GM18507 (cell line): ENCODE measurements at regions not wholly inside any gene's neighbourhood (a gene's known extent, or its start where the extent isn't known, plus 50 kb on each side); places are given as distances from the start of the nearest gene placed in this dataset.

Experiments
- DNase-seq: peaks from one replicate; pipeline ENCODE4 v3.0.0; 2011; ENCODE audit warnings: low read depth; ENCODE audit not compliant: insufficient read length; ENCODE audit errors: extremely low spot score
- FAIRE-seq: peaks from 2 replicates; lab custom pipeline; 2011; peaks lifted over from hg19 to GRCh38; lab: Jason Lieb, UNC

DNA sequence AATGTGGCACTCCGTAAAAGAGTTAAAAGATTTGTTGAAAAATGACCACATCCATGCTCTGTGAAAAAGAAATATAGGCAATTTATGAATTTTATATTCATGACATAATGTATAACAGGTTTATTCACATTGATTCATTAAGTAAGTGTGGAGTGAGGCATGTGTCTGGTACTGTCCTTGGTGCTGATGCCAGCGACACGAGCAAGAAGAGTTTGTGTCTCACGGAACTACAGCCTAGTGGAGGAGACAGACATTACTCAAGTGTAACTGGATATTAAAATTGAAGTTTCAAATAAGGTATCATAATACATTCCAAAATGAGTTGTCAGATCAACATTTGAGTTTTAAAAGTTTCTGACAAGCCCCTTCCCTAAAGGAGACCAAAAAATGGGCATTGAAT, 122.7 kb upstream of the PRNP start:
- FAIRE-seq (no peak), DNase-seq (no peak)

- FAIRE-seq (no peak), DNase-seq (no peak)
These were observed 123.2 kb upstream of the PRNP start for GRCh38 chr20:4563031-4563430.

GRCh38 chr20:4560667-4561066, 125.6 kb upstream of the PRNP start:
- no peak for FAIRE-seq

GRCh38 chr20:4559906-4560305, 126.3 kb upstream of the PRNP start:
- FAIRE-seq = no peak
- no peak for DNase-seq

More at GRCh38 chr20:4560667-4561066, 125.6 kb upstream of the PRNP start:
- DNase-seq = no peak

DNA sequence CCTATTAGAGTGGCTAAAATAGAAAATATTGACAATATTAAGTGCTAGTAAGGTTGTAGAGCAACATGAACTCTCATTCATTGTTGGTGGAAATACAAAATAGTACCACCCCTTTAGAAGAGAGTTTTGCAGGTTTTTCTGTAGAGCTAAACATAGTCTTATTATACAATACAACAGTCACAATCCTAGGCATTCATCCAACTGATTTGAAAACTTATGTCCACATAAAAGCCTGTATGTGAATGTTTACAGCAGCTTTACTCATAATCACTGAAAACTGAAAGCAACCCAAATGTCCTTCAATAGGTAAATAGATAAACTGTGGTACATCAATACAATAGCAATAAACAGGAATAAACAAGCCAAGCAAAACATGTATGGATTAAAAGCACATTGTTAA, 127.2 kb upstream of the PRNP start:
- DNase-seq (no peak), FAIRE-seq (no peak)

DNA sequence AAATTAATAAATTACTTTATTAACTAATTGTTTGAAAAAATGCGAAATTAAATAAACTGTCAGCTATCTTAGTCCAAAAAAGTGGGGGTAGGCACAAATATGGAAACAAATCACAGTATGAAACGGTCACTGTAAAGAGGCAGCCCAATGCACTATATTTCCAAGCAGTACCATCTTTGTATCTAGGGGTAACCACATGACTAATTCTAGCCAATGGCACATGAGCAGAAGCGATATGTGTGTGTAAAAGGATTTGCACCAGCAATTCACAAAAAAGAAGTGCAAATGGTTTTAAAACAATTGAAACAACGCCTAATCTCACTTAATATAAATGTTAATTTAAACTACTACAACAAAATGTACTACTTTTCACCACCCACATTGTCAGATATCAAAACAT, 129.5 kb upstream of the PRNP start:
- FAIRE-seq (no peak), DNase-seq (no peak)

DNA sequence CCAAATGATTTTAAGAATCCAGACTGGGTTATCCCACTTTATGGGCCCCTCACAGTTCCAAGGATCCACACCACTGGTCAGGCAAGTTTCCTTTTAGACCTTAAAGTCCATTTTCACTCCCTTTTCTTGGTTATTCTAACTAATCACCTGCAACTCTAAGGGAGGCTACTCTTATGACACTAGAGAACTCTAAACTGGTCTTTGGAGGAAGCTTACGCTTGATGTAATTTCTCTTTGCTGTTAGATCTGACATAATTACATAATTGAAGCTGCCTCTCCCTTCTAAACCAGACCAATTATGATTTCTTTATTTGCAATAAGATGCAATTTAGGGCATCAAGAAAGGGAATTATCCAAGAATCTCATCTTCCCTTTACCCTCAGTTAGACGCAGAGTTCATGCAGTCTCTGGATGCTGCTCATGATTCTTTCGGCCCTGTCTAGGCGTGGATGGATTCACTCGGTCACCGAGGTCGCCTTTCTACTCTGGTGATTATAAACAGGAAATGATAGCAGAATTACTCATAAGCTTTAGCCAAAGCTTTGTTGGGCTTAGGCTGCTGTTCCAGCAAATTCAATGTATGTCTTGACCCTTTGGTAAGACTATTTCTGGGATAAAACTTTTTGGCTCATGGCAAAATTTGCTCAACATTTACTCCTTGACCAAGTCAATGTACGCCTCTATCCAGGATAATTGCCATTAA, 130.9 kb upstream of the PRNP start:
- FAIRE-seq = no peak

DNA sequence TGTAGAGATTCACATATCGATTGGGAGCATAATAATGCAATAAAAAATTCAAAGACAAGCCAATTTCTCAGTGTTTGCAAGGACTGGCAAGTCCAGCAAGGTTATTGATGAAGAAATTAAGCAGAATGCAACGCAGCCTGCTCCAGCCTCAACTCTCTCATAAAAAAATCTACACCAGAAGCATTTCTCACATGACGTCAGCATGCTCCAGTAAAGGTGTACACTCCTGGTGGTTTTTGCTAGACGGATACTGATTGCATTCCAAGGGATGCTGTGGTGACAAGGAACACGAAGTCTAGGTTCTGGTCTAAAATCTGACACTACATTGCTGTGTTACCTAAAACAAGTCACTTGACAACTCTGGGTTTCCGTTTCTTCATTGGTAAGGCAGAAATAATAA, 131.9 kb upstream of the PRNP start:
- no peak for FAIRE-seq

More for the DNA sequence above, 130.9 kb upstream of the PRNP start:
- DNase-seq = no peak

DNA sequence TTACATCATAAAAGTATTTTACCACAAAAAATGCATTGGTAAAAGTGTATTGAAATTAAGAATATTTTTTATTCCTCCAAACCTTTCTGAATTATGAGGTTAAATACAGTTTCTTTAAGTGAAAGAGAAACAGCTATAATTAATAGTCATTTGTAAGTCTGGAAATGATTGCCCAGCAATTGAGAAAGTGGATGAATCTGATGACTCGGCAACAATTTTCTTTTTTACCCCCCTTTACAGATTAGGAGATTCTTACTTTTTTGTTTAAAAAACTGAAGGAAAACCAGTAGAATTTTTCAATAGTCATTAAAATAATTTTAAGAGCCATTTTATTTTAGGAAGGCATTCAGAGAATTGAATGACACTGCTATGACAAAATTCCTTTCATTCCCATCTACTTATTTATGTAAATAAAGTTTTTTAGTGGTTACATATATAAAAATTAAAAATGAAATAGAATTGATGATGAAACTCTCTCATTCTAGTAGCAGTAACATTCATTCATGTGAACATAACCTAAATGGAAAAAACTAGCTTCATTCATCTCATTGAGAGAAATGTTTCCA, 134.1 kb upstream of the PRNP start:
- DNase-seq = no peak

More for the DNA sequence above, 131.9 kb upstream of the PRNP start:
- no peak for DNase-seq

GRCh38 chr20:4550740-4551139, 135.5 kb upstream of the PRNP start:
- FAIRE-seq (no peak), DNase-seq (no peak)

More for the DNA sequence above, 134.1 kb upstream of the PRNP start:
- FAIRE-seq = no peak

DNA sequence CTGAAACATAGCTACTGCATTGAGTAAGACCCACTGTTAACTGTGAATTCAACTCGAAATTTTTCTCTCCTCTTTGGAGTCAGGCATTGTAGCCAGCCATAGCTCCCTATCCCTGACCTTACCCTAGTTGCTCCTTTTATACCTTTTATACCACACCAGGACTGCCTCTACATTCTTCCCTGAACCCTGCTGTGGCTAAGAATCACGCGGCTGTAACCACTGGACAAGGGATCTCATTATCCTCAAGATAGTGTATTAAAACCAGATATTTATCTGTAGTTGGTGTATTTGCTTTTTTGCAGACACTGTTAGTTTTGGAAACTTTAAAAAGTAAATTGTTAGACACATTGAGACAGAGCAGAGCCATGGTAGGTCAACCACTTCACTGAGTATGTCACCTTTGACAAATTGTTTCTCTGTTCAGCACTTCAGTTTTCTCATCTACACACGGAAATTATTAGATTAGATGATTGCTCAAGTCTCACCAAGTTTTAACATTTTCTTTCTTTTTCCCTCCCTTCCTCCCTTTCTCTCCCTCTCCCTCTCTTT, 136.5 kb upstream of the PRNP start:
- DNase-seq (no peak), FAIRE-seq (no peak)

DNA sequence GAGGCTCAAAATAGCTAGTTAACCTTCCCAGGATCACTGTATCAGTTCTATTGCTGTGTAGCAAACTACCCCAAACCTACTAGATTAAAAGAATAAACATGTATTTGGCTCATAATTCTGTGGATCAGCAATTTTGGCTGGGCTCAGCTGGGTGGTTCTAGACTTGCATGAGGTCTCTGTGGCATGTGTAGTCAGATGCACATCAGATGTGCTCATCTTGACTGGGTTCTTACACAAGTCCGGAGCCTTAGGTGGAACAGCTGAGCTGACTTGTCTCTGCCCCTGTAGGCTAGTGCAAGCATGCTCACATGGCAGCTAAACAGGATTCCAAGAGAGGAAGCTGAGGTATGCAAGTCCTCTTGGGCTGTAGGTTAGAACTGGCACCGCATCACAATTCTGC, 137.7 kb upstream of the PRNP start:
- FAIRE-seq (no peak), DNase-seq (no peak)

DNA sequence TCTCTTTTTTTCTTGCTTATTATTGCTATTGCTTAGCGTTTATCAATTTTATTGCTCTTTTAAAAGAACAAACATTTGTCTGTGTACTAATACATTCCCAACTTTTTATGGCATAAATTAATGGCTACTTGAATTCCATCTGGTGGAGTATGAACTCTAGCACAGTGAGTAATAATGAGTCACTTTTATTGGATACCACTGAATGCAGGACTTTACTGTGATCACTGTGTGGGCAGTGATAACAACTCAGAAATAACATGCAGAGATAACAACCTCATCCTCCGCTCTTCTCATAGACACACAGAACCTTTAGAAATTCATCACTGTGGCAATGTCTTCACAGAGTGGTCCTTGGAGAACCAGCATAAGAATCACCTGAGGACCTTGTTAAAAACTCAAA, 139.5 kb upstream of the PRNP start:
- DNase-seq (no peak), FAIRE-seq (no peak)

- FAIRE-seq = no peak
These were observed 139.9 kb upstream of the PRNP start for GRCh38 chr20:4546342-4546741.

DNA sequence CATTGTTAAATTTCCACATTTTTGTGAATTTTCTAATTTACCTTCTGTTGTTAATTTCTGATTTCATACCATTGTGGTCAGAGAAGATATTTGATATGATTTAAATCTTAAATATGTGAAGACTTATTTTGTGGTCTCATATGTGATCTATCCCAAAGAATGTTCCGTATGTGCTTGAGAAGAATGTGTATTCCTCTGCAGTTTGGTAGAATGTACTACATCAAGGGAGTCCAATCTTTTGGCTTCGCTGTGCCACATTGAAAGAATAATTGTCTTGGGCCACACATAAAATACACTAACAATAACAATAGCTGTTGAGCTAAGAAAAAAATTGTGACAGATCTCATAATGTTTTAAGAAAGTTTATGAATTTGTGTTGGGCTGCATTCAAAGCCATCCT, 140.7 kb upstream of the PRNP start:
- no peak for FAIRE-seq
- no peak for DNase-seq

More at GRCh38 chr20:4546342-4546741, 139.9 kb upstream of the PRNP start:
- no peak for DNase-seq

GRCh38 chr20:4544765-4545164, 141.5 kb upstream of the PRNP start:
- DNase-seq (no peak), FAIRE-seq (no peak)

DNA sequence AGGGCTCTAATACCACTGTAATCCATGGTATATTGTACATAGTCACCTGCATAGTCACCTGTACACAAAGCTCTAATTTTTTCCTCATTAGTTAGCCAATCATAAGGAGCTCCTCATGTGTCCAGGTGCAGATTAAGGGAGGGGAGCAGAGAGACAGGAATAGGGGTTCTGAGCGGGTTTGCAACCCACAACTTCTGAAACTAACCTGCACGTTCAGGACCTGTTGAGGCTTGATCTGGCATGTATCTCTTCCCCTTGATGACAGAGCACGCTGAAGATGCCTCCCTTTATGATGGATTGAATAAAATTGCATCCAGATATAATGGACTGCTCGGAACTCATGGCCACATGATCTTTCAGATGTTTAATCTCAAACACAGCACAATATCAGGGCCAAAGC, 144.0 kb upstream of the PRNP start:
- DNase-seq (no peak), FAIRE-seq (no peak)

DNA sequence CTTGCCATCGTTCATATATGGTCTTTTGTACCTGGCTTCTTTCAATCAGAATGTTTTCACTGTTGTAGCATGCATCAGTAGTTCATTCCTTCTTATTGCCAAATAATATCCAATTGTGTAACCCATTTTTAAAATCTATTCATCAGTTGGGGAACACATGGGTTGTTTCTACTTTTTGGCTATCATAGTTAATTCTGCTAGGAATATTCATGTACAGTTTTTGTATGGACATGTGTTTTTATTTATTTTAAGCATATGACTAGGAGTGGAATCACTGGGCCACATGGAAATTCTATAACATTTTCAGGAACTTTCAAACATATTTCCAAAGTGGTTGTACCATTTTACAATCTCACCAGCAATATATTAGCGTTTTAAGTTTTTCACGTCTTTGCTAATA, 151.9 kb upstream of the PRNP start:
- FAIRE-seq (no peak), DNase-seq (no peak)

DNA sequence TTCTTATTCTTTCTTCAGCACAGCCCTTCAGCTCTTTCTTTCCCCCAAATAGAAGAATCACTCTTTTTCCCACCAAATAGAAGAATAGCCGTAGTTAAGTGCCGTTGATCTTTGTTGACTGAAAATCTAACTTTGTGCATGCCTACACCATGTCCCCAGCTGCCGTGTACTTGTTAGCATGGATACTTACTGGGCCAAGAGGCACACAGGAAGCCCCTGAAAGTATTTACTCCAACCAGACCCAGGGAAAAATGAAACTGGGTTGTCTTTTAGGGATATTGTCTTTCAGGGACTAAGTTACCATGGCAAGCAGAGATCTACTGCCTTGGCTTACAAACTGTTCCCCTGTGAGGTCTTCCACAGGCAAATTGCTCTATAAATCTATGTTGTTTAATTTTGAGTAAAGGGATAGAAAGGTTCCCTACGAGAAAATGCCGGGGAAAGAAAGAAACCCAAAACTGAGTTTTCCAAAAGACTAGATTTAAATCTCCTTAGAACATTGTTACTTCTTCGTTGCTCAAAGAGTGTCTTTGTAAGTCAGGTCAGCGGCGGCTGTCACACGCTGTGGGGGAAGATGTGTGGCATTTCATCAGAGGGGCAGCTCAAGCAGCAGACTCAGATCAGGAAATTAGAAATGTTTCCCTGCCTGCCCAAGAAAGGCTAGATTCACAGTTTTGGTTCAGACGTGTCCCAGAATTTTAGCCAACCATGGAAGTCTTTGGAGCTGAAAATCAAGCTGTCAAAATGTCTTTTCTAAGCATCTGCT, 152.7 kb upstream of the PRNP start:
- FAIRE-seq (no peak), DNase-seq (no peak)

DNA sequence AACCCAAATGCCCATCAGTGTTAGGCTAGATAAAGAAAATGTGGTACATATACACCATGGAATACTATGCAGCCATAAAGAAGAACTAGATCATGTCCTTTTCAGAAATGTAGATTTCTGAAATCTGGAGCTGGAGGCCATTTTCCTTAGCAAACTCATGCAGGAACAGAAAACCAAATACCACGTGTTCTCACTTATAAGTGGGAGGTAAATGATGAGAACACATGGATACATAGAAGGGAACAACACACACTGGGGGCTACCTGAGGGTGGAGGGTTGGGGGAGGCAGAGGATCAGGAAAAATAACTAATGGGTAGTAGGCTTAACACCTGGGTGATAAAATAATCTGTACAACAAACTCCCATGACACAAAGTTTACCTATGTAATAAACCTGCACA, 153.5 kb upstream of the PRNP start:
- no peak for FAIRE-seq

DNA sequence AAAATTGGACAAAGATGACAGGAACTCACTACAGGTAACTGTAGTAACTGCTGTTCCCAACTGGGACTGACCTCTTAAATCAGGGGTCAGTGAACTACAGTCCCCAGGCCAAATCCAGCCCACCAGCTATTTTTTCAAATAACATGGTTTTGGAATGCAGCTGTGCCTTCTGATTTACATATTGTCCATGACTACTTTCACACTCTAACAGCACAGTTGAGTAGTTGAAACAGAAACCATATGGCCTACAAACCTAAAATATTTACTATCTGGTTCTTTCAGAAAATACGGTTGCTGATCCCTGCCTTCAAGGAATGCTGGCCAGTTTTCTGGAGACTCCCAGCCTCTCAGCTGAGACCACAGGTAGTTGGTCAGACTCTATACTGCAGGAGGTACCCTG, 161.5 kb upstream of the PRNP start:
- no peak for FAIRE-seq
- DNase-seq = no peak

More for the DNA sequence above, 153.5 kb upstream of the PRNP start:
- DNase-seq = no peak
